KBM-7 (cell line): ENCODE measurements at regions not wholly inside any gene's neighbourhood (a gene's known extent, or its start where the extent isn't known, plus 50 kb on each side); places are given as distances from the start of the nearest gene placed in this dataset.
A peak's percentile ranks its signal among the peaks of the same experiment; 100 is the strongest.
"Not testable (repeated sequence)": the region's sequence is repeated elsewhere in the genome, so short reads cannot be mapped to it uniquely, and the experiment has no call there.

Experiments used
- DNase-seq: peaks from one replicate; pipeline ENCODE4 v3.0.0-alpha.2; 2015
- in situ Hi-C: fragments of 300-500 bp; cut with MboI; formaldehyde crosslinking; loops from 2 replicates; pipeline ENCODE4 v1.14.3; 2020; ENCODE audit warnings: low sequenced_read_pairs, low pct_unique_long_range_greater_than_20kb, mixed read lengths

DNA sequence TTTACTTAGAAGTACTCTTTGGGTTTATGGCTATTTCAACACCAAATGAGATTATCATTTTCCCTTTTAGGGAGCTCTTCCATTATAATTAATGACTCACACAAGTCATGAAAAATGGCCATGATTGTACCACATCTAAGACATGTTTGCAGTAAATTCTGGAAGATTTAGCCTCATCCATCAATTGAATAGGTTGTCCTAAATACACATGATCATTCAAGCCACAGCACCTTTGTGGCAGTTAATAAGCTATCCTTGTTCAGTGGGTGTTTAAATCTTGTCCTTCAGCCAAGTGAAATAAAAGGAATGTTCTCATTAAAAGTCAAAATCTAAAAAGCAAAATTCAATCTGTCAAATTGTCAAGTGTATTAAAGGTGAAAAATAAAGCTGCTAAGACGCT lies 237.5 kb downstream of the ZPLD1 start:
- in situ Hi-C loops, result no loop called here
- DNase-seq, result no peak

DNA sequence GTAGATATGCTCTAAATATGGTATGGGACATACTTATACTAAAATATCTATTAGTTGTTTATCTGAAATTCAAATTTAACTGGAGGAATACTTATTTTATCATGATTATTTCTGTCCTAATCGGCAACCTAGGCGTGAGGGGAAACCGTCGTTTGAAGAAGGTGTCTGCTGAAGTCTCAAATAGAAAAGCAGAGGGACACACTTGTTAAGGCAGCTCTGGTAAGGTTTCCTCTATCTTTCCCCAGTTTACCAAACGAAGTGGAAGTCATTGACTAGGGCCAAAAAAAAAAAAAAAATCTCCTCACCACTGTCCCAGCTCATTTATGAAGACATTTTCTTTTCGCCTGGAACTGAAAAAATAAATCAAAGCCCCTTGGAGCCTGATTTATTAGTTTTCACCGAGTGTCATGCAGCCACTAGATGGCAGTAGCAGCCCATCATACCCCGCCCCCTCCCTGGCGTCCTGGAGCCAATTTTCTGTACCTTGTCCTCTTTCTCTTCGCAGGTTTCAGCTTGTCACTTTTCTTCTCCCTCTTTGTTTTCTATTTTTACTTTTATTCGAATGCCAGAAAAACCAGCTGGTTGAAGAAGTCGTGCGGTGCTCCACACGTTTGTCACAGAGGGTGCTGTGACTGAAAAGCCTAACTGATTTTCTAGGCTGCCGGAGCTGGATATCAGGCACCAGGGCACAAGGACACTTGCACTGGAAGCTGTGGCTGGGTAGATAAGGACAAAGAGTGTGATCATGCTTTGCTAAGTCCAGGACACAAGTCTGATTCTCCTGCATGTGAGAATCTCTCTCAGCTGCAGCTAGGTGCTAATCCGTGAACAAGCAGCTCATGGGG lies 238.7 kb downstream of the ZPLD1 start:
- in situ Hi-C loops, result no loop called here
- peak; percentile 64 for DNase-seq

DNA sequence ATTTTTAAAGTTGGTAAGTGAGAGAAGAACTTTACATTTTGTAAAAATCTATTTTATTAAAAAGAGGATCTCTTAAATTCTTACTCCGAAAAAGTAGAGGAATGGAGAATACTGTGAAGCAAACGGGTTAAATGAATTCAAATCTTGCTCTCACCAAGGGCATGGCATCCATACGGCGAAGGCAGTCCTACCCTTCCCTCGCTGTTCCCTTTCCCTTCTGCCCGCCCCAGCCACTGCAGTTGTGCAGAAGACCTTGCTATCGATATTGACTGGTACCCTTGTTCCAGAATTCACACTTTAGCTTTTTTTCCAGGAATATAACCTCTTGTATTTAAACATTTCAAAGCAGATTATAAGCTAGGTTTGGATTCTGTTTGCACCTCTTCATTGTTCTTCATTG lies 239.5 kb downstream of the ZPLD1 start:
- DNase-seq, result no peak
- in situ Hi-C loops, result no loop called here

DNA sequence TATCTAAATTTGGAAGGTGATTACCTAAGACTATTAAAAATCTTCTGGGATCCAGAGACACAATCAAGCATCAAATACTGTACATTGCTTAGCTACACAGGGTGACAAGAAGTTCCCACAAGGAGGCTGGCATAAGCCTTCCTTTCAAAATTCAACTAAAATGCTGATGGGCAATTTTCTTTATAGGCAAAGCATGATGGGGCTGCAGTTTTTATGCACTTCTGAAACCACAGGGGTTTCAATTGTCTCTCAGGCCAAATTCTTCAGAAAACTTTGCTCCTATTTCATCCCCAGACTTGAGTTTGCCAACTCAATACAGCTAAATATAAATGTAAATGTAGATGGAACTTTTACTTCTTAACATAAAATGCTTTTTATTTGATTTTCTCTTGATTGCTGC lies 241.6 kb downstream of the ZPLD1 start:
- no peak for DNase-seq
- in situ Hi-C loops, result no loop called here

DNA sequence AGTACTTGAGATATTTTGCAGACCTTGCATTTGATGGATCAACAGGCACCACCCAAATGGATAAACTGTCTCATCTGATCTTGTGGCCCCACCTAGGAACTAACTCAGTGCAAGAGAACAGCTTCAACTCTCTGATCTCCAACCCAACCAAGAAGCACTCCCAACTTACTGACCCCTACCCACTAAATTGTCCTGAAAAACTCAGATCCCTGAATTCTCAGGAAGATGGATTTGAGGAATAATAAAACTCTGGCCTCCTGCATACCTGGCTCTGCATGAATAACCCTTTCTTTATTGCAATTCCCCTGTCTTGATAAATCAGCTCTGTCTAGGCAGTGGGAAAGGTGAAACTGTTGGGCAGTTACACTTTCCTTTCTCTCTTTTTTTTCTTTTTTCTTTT lies 247.9 kb downstream of the ZPLD1 start:
- in situ Hi-C loops, result no loop called here
- no peak for DNase-seq

DNA sequence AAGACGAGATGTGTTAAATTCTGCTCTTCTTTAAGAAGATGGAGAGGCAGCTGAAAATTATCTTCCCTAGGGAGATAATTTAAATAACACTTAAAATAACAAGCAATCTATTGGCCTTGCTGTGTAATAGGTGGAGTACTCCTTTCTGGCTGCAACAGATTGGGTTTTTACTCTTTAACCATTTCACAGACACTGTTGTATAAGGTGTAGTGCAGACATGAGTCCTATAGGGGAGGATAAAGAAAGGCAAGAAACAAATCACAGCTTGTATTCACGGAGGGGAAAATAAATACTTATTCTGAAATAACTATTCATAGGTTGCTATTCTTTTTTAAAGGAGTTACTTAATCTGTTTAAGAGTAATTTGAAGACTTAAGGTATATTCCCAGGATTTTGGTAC lies 252.0 kb downstream of the ZPLD1 start:
- in situ Hi-C loops, result no loop called here
- DNase-seq, result no peak

DNA sequence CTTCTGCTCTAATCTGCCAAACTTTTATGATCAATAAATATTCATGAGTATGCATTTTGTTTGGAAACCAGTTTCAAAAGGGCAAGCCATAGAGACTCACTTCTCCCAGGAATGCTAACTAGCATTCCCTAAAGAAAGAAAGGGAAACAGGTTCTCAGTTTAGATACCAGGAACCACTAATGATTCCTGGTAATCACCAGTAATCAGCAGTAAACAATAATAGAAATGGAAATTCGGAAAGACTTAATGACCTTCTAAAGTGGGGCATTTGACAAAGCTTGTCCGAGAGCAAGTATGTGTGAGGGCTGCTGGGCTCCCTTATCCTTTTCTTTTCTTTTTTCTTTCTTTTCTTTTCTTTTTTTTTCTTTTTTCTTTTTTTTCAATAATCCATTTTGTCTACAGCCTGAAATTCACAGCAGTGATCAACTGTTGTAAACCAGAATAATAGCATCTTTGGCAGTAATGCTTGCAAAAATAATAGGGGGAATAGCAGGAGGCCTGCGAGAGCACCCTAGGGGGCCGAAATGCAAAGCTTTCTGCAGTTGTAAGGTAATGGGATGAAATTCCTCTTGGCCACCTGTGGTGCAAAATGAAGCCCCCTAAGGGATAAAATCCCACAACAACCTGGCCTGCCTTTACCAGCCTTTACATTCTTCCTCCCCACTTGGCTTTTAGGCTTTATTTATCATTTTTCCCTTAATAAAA lies 253.2 kb downstream of the ZPLD1 start:
- DNase-seq, result no peak
- in situ Hi-C loops, result no loop called here

DNA sequence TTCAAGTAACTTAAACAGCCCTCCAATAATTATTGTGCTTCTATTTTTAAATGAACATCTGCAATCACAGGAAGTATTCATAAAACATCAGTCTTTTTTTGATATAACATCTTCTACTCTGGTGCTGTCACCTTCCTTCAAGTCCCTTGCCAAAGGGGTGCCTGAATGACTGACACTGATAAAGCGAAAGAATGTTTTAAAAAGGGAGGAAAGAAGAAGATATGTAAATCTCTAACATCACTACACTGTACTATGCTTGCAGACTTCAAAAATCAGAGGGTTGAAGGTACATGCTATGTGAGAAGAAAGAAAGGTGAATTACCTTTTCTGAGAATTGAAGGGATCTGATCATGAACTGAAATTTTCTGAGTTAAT lies 253.7 kb downstream of the ZPLD1 start:
- in situ Hi-C loops, result no loop called here
- no peak for DNase-seq

DNA sequence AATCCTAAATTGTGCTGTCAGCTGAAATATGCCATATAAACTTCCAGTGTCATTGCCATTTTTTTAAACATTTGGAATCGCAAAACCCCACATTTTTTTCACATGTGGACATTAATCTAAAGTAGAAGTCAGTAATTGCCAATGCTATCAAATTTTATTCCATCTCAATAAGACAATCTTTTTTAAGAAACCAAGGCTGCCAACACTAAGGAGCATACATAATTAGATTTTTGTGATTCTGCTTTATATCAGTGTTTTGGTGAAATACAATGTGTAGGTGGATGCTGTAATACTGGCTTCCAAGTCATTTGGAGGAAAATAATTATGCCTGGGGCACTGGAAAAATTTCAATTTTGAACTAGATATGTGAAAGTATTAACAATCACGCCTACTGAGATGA lies 256.7 kb downstream of the ZPLD1 start:
- in situ Hi-C loops, result no loop called here

DNA sequence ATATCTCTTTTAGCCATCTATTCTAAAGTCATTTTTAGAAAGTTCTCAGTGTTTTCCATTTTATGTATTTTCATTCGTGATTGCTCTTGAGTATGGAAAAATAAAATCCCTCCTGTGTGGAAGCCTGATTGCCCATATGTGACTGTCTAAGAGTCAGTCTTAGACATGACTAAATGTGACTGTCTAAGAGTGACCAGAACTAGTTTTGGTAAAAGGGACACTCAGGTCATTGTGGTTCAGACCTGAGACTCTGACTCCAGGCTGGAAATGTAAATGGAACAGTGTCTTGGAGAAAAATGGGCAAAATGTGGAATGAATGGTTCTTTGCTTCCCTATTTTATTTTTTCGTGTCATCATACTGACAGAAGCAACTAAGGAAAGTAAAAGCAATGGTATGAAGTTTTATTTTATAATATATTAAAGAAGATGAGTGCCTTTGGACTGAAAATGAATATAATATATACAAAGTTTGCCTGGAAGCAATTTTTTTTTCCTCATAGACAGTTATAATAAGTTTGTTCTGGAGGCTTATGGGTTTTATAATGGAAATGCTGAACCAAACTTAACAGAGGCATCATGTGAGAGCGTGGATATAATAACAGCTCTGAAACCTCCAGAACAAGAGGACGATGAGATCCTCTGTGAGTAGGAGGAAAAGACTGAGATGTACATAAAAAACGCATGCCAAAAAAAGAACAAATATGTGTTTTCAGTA lies 264.4 kb downstream of the ZPLD1 start:
- in situ Hi-C loops, result no loop called here
- no peak for DNase-seq

More for the DNA sequence above, 256.7 kb downstream of the ZPLD1 start:
- no peak for DNase-seq

DNA sequence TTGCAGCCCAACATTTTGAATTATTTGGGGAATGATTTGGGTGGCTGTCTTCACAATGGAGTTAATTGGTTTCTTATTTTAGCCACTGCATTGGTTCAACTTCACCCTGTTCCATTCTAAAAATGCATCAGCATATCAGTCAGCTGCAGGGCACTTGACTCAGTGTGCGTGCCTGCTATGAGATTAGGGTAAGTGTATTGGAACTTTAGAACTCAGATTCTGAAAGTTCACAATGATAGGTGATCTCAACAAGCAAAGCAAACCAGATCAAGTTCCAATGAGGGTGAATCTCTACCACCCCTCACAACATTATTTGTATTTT lies 265.0 kb downstream of the ZPLD1 start:
- in situ Hi-C loops, result no loop called here
- DNase-seq, result no peak

DNA sequence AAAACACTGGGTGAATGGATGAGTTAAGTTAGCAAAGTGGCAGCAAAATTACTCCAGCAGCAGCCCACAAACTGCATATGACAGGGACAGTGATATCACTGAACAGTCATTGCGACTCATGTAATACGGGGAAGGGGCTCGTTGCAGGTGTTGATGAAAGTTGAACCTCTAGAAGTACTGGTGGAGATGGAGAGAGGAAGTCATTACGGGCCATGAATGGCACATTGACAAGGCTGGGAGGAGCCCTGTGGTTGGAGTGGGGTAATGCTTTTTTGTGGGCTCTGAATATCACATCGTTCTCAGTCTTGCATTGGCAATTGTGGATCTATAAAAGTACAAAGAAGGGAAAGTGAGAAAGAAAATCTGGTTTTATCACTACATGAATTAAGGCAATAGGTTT lies 278.1 kb downstream of the ZPLD1 start:
- in situ Hi-C loops, result no loop called here
- no peak for DNase-seq

DNA sequence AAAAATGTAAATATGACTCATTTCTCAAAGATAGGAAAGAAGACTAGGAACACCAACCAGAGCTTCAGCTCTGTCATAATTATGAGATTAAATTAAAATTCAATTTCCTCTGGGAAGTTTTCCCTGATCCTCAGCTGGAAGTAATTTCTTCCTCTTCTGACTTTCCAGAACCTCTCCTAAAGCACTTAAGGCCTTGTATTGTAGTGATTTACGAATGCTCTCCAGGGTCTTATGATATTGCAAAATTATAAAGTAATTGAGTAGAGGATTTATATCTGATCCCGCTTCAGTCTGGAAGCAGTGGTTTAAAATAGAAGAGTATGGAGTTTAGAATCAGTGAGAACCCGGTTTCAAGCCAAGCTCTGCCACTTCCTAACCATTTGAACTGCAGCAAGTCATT lies 279.8 kb downstream of the ZPLD1 start:
- in situ Hi-C loops, result no loop called here
- DNase-seq, result no peak

DNA sequence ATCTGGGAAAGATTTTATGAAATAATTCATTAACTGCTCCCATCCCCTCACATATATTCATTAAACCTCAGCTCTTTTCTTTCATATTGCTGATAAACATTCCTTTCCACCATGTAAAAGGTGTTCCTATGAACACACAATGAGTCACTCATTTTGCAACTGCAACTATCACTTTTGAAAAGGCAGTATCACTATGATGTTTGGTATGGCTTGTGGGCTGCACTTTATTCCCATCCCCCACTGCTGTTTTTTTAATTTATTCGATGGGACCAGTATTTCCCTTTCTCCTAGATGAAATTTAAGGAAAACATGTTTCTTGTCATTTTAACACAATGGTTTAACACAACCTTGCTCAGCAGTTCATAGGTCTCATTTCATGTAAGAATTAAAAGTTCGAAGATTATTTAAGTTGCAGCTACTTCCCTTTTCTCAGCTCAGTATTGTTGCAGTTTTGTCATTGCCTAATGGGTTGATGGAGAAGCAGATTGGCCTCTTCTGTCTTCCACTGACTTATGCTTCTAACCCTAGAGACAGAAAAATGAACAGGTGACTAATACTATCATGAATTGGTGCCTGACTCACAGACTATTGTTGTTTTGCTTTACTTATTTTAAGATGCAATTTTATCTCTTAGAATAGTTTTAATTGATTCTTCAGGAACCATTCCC lies 280.3 kb downstream of the ZPLD1 start:
- in situ Hi-C loops, result no loop called here
- no peak for DNase-seq

DNA sequence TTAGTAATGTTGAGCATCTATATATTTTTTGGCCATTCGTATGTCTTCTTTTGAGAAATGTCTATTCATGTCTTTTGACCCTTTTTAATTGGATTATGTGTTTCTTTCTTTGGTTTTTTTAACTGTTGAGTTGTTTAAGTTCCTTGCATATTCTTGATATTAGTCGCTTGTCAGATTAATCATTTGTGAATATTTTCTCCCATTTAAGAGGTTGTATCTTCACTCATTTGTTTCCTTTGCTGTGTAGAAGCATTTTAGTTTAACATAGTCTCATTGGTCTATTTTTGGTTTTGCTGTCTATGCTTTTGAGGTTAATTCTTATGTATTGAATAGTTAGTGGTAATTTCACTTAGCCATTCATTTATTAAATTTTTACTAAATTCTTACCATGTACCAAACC lies 283.8 kb downstream of the ZPLD1 start:
- no peak for DNase-seq
- in situ Hi-C loops, result no loop called here

DNA sequence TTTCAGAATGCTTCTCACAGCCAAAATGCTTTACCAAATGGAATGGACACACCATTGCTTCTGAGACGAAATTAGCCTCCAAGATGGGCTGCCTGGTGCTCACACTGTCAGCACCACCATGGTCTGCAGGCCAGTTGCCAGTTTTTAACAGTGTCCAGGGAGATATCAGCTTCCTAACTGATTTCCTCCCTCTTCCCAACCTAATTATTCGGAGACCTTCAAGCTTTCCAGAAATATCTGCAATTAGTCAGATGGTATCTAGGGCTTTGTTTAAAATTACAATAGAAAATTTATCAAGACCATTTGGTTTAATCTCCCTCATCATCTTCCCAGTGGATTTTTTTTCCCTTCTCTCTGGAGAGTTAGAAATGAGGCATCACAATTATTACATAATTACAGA lies 287.5 kb downstream of the ZPLD1 start:
- in situ Hi-C loops, result no loop called here
- no peak for DNase-seq

DNA sequence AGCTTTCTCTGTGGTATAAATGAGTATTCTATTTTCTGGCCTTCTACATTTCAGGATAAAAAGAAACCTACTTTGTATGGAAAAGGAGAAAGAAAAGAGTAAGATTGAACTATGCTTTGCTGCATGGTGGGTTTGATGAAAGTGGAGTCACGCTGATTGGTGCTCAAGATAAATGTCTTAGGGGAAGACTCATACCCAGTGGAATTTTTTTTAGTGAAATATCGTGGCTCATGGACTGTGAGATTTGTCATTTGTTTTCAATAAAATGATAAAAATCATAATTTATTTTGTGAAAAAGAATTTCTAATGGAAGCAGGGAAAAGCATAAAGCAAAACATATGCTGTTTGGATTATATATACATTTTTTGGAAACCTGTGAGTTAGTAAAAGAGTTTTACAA lies 292.5 kb downstream of the ZPLD1 start:
- in situ Hi-C loops, result no loop called here
- DNase-seq, result no peak

DNA sequence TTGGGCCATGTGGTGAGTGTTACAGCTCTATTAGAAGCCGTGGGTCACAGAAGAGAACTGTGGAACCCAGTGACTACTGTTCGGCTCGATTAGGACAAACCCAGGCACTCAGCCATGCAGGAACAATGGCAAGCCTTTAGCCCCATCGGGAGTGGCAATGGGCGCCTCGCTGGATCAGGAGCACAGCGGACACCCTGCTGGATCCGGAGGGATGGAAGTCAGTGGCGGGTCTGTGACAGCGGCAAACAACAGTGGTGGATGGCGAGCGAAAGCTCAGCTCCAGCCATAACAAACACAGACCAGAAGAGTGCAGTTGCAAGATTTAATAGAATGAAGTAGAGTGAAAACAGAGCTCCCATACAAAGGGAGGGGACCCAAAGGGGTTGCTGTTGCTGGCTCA lies 297.8 kb downstream of the ZPLD1 start:
- DNase-seq, in situ Hi-C loops: not testable (repeated sequence)

DNA sequence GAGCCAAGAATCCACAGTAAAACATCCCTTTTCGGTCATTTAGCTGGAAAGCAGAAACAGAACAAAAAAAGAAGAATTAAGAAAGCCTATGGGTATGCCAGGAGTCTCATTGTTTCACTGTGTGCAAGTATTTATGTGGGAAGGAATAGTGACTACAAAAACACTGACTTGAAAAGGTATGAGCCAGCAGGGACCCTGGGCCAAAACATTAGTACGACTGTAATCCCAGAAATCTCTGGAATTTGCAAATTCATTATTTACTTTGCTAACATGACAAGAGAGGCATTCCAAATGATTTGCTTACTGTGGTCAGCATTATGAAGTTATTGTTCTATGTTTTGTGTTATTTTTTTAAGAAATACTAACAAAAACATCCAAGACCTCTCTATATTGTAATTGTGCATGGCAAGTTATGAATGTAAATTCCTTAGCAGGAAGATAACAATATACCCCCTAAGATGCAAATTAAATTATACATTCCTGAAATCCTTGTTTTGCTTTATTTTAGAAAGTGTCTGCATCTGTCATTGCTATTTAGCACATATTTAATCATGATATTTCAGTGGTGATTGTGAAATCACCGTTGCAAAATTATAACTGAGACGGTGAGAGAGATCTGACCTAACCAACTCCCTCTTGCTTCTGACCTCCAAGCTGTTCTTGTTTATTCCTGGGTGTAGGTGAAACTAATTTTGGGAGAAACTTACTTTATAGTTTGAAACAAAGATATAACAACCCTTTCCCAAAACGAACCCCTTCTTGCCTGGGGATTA lies 299.2 kb downstream of the ZPLD1 start:
- in situ Hi-C loops, result no loop called here
- DNase-seq, result no peak
